GM18873 (cell line): ENCODE measurements at regions not wholly inside any gene's neighbourhood (a gene's known extent, or its start where the extent isn't known, plus 50 kb on each side); places are given as distances from the start of the nearest gene placed in this dataset.
"Not testable (repeated sequence)": the region's sequence is repeated elsewhere in the genome, so short reads cannot be mapped to it uniquely, and the experiment has no call there.

Experiments
- ATAC-seq: cut with Tn5 transposase; IDR thresholded peaks from one replicate; pipeline ENCODE4 v1.9.1; 2021; ENCODE audit warnings: mild to moderate bottlenecking, moderate library complexity, moderate number of reproducible peaks; ENCODE audit not compliant: unreplicated experiment, low FRiP score

DNA sequence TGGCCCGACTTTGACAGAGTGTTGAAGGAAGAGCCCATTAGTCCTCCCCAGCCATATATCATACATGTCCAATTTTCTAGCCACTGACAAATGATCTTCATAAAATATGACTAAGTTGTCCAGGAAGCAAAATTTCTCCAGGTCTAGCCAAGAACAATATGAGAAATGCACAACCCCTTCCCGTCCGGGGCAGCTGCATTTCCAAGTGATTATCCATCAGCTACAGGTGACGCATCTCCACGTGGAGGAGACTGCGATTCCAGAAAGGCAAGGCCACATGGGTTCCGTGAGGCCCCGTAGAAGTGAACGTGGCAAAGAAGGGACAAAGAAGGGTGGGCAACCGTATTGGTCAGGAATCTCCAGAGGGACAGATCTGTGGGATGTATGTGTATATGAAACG, 118.6 kb downstream of the ATP6V0E2 start:
- not testable (repeated sequence) for ATAC-seq

DNA sequence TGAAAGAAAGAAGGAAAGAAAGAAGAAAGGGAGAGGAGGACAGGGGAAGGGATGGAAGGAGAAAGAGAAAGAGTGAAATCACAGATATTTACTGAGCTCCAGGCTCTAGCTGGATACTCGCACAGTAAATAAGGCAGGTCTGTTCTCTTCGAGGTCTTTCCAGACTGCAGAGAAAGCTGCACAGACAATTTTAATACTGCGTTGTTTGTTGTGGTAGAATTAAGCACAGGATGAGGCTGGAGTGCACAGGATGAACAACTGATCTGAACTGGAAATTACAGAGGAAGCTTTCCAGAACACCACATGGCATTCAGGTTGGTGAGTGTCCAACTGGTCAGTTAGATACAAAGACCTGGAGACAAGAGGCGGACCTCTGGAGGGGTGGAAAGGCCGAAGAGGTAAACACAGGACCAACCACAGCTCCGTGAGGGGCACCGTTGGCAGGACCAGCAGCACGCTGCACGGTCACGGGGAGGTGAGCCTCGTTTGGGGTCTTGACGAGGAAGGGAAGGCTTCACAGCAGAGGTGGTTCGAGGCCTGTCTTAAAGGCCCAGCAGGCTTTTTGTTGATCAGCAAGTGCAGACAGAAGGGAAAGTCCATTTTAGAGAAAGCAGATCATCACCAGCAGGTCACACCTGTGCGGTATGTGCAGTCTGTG, 121.7 kb downstream of the ATP6V0E2 start:
- not testable (repeated sequence) for ATAC-seq

DNA sequence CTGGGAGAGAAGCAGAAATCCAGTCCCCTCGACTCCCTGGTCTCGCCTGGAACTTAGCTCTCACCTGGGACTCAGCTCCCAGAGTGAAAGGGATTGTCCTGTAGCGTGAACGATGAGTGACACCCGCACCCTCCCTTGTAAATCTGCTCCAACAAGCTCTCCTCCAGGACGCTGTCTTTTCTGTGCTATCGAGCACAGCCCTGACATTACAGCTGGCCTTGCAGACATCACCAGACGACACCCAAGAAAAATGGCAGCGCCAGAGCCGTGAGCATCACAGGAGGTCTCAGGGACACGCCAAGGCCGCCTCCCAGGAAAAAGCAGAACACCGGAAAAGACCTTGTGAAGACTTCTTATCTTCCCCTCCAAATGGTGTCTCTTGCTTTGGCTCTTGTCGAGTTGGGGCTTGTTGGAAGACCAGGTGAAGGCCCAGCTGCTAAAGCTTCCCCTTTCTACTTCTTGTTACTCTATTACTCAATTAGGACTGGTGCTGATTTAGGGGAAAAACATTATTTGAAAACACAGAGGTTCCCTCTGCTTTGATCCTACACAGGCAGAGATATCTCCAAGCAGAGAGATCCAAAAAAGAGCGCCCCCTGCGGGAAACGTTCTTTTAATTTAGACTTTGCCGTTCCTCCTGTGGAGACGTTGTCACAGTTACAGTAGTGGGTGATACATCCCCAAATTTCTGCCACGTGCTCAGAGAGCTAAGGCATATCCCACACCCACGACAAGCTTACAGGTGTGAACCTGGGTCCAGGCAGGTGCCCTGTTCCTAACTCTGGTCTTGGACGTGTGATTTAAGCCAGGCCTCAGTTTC, 127.2 kb downstream of the ATP6V0E2 start:
- ATAC-seq, result not testable (repeated sequence)

GRCh38 chr7:150003304-150003810, 129.6 kb downstream of the ATP6V0E2 start:
- ATAC-seq, result no peak

DNA sequence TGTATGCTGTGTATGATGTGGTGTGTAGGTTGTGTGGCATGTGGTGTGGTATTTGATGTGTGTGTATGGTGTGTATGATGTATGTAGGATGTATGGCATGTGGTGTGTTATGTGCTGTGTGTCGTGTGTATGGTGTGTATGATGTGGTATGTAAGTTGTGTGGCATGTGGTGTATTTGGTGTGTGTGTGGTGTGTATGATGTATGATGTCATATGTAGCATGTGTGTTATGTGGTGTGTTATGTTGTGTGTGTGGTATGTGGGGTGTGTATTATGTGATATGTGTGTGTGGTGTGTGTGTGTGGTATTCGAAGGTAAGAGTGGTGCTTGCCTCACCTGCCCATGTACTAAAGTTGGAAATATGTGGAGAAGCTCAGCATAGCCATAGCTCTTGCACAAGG, 130.2 kb downstream of the ATP6V0E2 start:
- ATAC-seq, result not testable (repeated sequence)

GRCh38 chr7:150004843-150005242, 131.1 kb downstream of the ATP6V0E2 start:
- not testable (repeated sequence) for ATAC-seq

DNA sequence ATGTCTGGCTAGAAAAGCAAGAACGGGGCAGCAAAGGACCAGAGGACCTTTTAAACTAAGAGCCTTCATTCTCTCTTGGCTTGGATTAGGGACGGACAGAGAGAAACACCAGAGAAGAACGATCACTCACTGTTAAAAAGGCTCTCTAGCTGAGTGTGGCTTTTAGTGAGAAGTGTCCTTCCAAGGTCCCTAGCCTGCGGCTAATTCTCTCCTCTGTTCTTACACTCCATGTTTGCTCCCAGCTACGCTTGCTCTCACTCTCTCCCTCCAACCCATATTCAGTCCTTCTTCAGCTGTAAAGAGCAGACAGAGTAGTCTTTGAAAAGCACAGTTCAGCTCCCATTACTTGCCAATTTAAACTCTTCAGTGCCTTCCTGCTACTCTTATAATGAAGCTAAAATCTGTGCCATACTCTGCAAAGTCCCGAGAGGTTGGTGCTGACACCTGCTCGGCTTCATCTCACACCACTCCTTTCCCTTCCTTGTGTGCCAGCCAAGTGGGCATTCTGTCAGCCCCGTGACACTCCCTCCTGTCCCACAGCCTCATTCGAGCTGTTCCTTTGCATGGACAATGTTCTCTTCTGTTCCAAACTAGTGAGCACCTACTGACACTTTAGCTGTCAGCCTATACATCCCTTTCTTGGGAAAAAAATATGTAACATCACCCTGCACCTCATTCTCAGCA, 136.0 kb downstream of the ATP6V0E2 start:
- ATAC-seq, result not testable (repeated sequence)

DNA sequence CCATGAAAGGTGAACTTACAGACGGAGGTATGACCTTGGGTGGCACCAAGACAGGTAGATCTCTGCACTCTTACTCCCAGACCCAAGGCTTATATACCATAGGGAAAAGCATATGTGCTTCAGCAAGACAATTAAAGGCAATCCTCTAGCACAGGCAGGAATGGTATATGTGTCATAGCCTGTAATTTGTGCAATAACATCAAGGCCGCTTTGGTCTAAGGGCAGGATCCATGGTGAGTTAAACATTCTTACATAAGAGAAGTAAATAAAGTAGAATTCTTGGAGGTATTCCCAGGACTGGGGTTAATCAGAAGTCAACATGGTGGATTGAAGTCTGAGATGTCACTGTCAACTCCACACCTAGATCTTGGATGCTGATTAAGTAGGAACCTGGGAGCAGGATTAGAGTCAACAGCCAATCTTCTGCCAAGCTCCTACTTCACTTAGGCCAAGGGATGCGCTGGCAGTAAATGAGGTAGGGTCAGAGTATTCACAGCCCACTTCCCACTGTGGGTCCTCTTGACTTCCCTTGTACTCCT, 143.0 kb downstream of the ATP6V0E2 start:
- not testable (repeated sequence) for ATAC-seq

DNA sequence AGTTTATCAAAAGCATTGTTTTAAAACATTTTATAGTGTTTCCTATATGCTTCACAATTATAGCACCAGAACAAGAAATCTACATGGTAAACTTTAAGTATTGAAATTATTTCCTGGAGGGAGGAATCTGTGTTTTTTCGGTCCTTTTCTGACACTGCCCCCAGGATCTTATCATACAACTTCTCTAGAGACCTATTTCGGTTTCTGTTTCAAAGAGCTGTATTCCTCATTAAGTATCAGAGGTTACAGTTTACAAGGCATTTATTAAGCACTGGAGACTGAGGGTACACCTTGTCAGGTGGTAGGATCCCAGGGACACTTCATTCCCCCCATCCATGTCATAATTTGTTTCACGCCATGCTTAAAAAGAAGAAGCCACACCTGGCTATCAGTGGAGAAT, 146.4 kb downstream of the ATP6V0E2 start:
- not testable (repeated sequence) for ATAC-seq

DNA sequence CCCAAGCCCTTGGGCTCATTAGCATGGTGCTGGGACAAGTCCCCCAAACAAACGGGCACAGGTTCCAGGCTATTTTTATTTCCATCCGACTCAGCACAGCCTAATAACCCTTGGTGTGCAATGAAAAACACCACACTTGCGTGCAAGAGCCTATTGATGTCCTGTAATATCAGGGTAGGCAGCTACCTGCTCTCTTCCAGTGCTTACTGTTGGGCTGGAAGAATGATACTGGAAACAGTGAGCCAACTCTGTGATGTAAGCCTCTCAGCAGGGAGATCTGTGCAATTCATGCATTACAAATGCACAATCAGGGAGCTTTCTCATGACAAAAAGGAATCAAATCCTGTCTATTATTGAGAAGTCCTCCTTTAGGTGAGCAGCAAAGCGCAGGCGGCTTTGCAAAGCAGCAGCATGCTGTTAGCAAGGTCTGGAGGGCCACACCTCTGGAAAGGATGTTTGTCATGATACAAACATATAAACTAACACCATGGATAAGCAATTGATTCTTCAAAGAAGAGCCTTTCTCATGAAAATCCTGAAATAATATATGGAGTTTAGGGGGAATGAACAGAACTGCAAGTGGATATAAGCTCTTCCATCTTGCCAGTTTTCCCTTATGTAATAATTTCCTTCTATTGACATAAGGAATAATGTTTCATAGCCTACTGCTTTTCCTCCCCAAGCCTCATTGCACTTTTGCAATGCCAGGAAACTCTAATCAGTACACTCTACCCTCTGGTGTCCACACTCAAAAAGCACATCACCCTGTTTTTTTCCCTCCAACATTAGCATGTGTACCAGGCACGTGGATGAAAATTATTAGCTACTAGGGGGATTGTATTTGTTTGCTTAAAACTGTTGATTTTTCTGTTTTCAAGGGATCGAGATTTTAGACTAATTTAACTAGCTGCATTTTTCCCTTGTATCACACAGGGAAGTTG, 151.1 kb downstream of the ATP6V0E2 start:
- not testable (repeated sequence) for ATAC-seq

DNA sequence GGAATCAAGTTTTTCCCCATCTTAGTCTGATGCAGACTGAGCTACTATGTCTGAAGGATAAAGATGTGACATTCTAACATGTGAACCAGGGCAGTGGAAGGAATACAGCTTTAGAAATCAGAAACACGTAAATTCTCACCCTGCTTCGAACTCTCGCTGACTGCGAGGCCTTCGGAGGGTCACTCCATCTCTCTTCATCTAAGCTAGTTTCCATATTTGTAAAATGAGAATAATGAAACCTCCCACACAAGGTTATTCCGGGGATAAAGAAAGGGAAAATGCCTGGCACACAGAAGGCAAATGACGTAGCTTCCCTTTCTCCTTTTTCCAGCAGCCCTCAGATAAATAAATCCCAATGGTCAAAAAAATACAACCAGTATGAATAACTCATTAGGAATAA, 152.0 kb downstream of the ATP6V0E2 start:
- ATAC-seq, result not testable (repeated sequence)

DNA sequence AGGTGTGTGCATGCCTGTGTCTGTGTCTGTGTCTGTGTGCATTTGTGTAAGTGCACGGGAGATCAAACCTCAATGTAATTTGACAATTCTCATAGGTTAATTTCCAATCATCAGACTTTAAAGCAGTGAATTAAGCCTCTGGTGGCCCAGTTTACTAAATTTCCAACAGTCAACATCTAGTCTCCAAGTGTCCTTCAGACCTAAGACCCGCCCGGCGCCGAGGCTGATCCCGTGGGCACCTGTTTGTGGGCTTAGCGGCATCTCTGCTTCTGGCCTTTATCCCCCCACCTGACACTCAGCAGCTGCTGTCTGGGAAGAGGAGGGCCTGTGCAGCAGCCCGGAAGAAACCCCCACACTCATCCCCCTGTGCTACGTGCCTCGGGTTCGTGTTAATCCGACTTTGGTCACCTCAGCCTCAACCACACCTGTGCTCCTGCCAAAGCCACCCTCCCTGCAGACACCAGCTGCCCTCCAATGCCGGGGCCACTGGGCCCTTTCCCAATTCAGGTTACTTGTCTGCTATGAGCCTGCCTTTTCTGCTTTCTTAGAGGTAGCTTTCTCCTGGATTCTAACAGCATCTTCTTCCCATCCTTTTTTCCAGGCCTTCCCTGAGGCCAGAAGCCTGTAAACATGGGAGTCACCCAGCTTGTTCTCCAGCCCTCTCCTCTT, 154.7 kb downstream of the ATP6V0E2 start:
- not testable (repeated sequence) for ATAC-seq

DNA sequence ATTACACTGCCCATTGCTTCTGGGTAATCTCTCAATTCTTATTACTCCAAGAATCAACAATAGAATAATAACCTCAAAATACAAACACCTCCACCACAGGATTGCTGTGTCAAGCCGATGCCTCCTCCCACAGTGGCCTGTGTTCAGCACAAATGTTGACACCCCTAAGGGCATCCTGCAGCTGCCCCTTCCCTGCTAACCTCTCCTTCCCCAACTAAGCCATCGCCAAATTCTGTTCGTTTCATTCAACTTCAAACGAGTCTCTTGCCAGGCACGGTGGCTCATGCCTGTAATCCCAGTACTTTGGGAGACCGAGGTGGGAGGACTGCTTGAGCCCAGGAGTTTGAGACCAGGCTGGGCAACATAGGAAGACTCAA, 155.2 kb downstream of the ATP6V0E2 start:
- ATAC-seq, result not testable (repeated sequence)

GRCh38 chr7:150031733-150032132, 158.0 kb downstream of the ATP6V0E2 start:
- ATAC-seq, result not testable (repeated sequence)

- not testable (repeated sequence) for ATAC-seq
Measured at GRCh38 chr7:150033711-150034110, 159.9 kb downstream of the ATP6V0E2 start.

DNA sequence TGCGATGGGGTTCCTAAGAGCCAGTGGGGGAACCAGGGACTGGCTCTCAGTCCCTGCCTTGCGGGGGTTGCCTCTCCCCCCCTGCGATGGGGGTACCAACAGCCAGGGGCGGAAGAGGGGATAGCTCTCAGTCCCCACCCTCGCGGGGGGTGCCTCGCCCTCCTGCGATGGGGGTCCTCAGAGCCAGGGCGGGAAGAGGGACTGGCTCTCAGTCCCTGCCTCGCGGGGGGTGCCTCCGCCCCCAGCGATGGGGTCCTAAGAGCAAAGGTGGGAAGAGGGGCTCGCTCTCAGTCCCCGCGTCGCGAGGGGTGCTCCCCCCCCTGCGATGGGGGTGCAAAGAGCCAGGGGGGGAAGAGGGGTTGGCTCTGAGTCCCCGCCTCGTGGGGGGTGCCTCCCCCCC, 162.0 kb downstream of the ATP6V0E2 start:
- not testable (repeated sequence) for ATAC-seq

- ATAC-seq, result not testable (repeated sequence)
Measured at GRCh38 chr7:150039061-150039460, 165.3 kb downstream of the ATP6V0E2 start.

- not testable (repeated sequence) for ATAC-seq
Measured at GRCh38 chr7:150042281-150042680, 168.5 kb downstream of the ATP6V0E2 start.

GRCh38 chr7:150044771-150045170, 171.0 kb downstream of the ATP6V0E2 start:
- ATAC-seq, result not testable (repeated sequence)
